ENCODE measurements at regions not wholly inside any gene's neighbourhood (a gene's known extent, or its start where the extent isn't known, plus 50 kb on each side); places are given as distances from the start of the nearest gene placed in this dataset.
A peak's percentile ranks its signal among the peaks of the same experiment; 100 is the strongest.

DNA sequence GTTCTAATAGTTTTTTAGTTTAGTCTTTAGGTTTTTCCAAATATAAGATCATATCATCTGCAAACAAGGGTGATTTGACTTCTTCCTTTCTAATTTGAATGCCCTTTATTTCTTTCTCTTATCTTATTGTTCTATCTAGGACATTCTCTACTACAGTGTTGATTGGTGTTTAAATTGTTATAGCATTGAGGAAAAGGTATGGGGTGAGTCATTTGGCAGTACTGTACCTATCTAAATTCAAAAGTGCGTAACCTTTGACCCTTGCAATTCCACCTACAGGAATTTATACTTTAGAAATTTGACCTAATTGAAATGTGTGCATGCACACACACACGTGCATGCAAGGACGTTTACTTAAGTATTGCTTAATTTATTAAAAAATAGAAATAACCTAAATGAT is 78.3 kb downstream of the MAB21L3 start:
- ChIA-PET CTCF (ENCODE audit: low intra/inter-chr PET ratio) (no interaction called here), POLR2A (no interaction called here)
- ATAC-seq (no peak), DNase-seq (ENCODE audit: extremely low read depth in 1 of 4, low spot score in 3 of 4) (no peak), FAIRE-seq (no peak)
- no TSS peak for BruUV-seq (replicated peaks)
- 2% methylated on average over 3 of the region's 3 CpGs for WGBS (ENCODE audit: insufficient coverage, low coverage, missing lambda C conversion rate)
- Histone ChIP-seq H4K20me1 (replicated peaks; ENCODE audit: control insufficient read depth, insufficient read depth, low read length) (no peaks in the 10 kb centered on the region), H3K9me3 (replicated peaks; ENCODE audit: control insufficient read depth, insufficient read depth, low read depth, low read length) (no peaks in the 10 kb centered on the region), H2AFZ (ENCODE audit: low read depth, low read length) (no peak overlapping the region), H3K27me3 (ENCODE audit: control insufficient read depth in 2 of 2, insufficient read depth in 2 of 2, low read length in 2 of 2) (peaks cover 0 to 5% of the 10 kb centered on the region in 2 experiments; a peak in 2 of 5 replicates), H3K9ac (ENCODE audit: insufficient read depth in 1 of 2, low read depth in 2 of 2, low read length in 2 of 2) (no peak overlapping the region), H3K4me3 (no peak overlapping the region), H3K36me3 (ENCODE audit: control insufficient read depth, insufficient read depth, low read length) (no peaks in the 10 kb centered on the region), H3K4me2 (ENCODE audit: insufficient read depth, low read length) (no peak overlapping the region), H3K9me1 (ENCODE audit: control insufficient read depth, insufficient read depth, low read length) (no peaks in the 10 kb centered on the region), H3K4me1 (replicated peaks in 1 of 2; ENCODE audit: control insufficient read depth in 2 of 2, insufficient read depth in 2 of 2, low read length in 2 of 2) (no peaks in the 10 kb centered on the region), H3K27ac (ENCODE audit: extremely low read depth, low read depth, low read length) (no peak overlapping the region), H3K79me2 (ENCODE audit: control insufficient read depth, insufficient read depth, low read length) (no peaks in the 10 kb centered on the region)
- TF ChIP-seq NR2C2 (CRISPR knock-in tag; IDR thresholded peaks at IDR 0.05) (no peak), NR2C2 (tag; IDR thresholded peaks at IDR 0.05) (0 out of 2 replicates have a peak, but pooled peaks have one; percentile 18), CBX5 (IDR thresholded peaks at IDR 0.05; ENCODE audit: borderline replicate concordance, low read depth) (no peak)
- in situ Hi-C loops (cut with MboI) (no loop called here), intact Hi-C loops (cut with micrococcal nuclease) (no loop called here)

DNA sequence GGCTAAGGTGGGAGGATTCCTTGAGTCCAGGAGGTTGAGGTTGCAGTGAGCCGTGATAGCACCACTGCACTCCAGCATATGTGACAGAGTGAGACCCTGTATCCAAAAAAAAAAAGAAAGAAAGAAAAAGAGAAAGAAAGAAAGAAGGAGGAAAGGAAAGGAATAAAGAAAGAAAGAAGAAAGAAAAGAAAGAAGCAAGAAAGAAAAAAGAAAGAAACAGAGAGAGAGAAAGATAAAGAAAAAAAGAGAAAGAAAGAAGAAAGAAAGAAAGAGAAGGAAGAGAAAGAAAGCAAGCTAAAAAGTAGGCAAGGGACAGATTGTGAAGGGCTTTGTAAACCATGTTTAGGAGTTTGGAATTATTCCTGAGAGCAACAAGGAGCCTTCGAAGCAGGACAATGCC is 80.1 kb downstream of the MAB21L3 start:
- Histone ChIP-seq H3K4me1 (replicated peaks in 1 of 2; ENCODE audit: control insufficient read depth in 2 of 2, insufficient read depth in 2 of 2, low read length in 2 of 2) (no peaks in the 10 kb centered on the region), H3K27ac (ENCODE audit: extremely low read depth, low read depth, low read length) (no peak overlapping the region), H3K9me3 (replicated peaks; ENCODE audit: control insufficient read depth, insufficient read depth, low read depth, low read length) (no peaks in the 10 kb centered on the region), H3K36me3 (ENCODE audit: control insufficient read depth, insufficient read depth, low read length) (no peaks in the 10 kb centered on the region), H3K79me2 (ENCODE audit: control insufficient read depth, insufficient read depth, low read length) (no peaks in the 10 kb centered on the region), H3K9me1 (ENCODE audit: control insufficient read depth, insufficient read depth, low read length) (no peaks in the 10 kb centered on the region), H3K4me2 (ENCODE audit: insufficient read depth, low read length) (no peak overlapping the region), H2AFZ (ENCODE audit: low read depth, low read length) (no peak overlapping the region), H3K4me3 (no peak overlapping the region), H3K9ac (ENCODE audit: insufficient read depth in 1 of 2, low read depth in 2 of 2, low read length in 2 of 2) (no peak overlapping the region), H4K20me1 (replicated peaks; ENCODE audit: control insufficient read depth, insufficient read depth, low read length) (no peaks in the 10 kb centered on the region), H3K27me3 (ENCODE audit: control insufficient read depth in 2 of 2, insufficient read depth in 2 of 2, low read length in 2 of 2) (no peaks in the 10 kb centered on the region; a peak in 1 of 5 replicates)
- FAIRE-seq = no peak
- intact Hi-C loops (cut with micrococcal nuclease) = no loop called here
- no peak for DNase-seq (ENCODE audit: extremely low read depth in 1 of 4, low spot score in 3 of 4)
- ChIA-PET CTCF (ENCODE audit: low intra/inter-chr PET ratio) (no interaction called here), POLR2A (interaction anchor here (0.6 kb wide), 2 partner anchors 99 to 698 kb away, joined by 3 read pairs; no protein-coding TSS in a partner anchor)
- in situ Hi-C loops (cut with MboI) = no loop called here
- BruUV-seq (replicated peaks) = no TSS peak
- WGBS (ENCODE audit: insufficient coverage, low coverage, missing lambda C conversion rate) = 0% methylated on average over 2 of the region's 2 CpGs
- no peak for ATAC-seq
- TF ChIP-seq ZNF512 (tag; IDR thresholded peaks at IDR 0.05) (peak; percentile 94), SIRT6 (IDR thresholded peaks at IDR 0.05; ENCODE audit: low read depth, low read length) (no peak)

All from K562 (cell line).